ENCODE measurements at regions not wholly inside any gene's neighbourhood (a gene's known extent, or its start where the extent isn't known, plus 50 kb on each side); places are given as distances from the start of the nearest gene placed in this dataset.

- Histone ChIP-seq H3K27ac (peak overlapping the region; percentile 38 to 73), H3K4me3 (peak overlapping the region; percentile 37)
- TF ChIP-seq CTCF (IDR thresholded peaks at IDR 0.05), result no peak
- no peak for DNase-seq (ENCODE audit: low spot score)
Observed at GRCh38 chr6:84514089-84514971, 250.1 kb downstream of the TBX18 start.

GRCh38 chr6:84512391-84512790 lies 252.0 kb downstream of the TBX18 start:
- no peak for DNase-seq (ENCODE audit: low spot score)
- Histone ChIP-seq H3K4me3 (no peak overlapping the region), H3K27ac (no peak overlapping the region)
- no peak for TF ChIP-seq CTCF (IDR thresholded peaks at IDR 0.05)

- Histone ChIP-seq H3K4me3 (no peak overlapping the region), H3K27ac (no peak overlapping the region)
- TF ChIP-seq CTCF (IDR thresholded peaks at IDR 0.05), result no peak
- DNase-seq (ENCODE audit: low spot score), result no peak
Observed at GRCh38 chr6:84511929-84512328, 252.5 kb downstream of the TBX18 start.

GRCh38 chr6:84508981-84509380 lies 255.4 kb downstream of the TBX18 start:
- Histone ChIP-seq H3K4me3 (no peak overlapping the region), H3K27ac (no peak overlapping the region)
- no peak for TF ChIP-seq CTCF (IDR thresholded peaks at IDR 0.05)
- DNase-seq (ENCODE audit: low spot score), result no peak

GRCh38 chr6:84508334-84508733 lies 256.1 kb downstream of the TBX18 start:
- no peak for TF ChIP-seq CTCF (IDR thresholded peaks at IDR 0.05)
- H3K4me3 ChIP-seq, result no peak overlapping the region
- no peak overlapping the region for H3K27ac ChIP-seq
- DNase-seq (ENCODE audit: low spot score), result no peak

GRCh38 chr6:84504025-84504424 lies 260.4 kb downstream of the TBX18 start:
- TF ChIP-seq CTCF (IDR thresholded peaks at IDR 0.05), result no peak
- H3K27ac ChIP-seq, result no peak overlapping the region
- no peak for DNase-seq (ENCODE audit: low spot score)
- no peak overlapping the region for H3K4me3 ChIP-seq

GRCh38 chr6:84501315-84501714 lies 263.1 kb downstream of the TBX18 start:
- TF ChIP-seq CTCF (IDR thresholded peaks at IDR 0.05), result no peak
- Histone ChIP-seq H3K4me3 (no peak overlapping the region), H3K27ac (no peak overlapping the region)
- no peak for DNase-seq (ENCODE audit: low spot score)

Measured in coronary artery (tissue), 2 donors.